ENCODE measurements at regions not wholly inside any gene's neighbourhood (a gene's known extent, or its start where the extent isn't known, plus 50 kb on each side); places are given as distances from the start of the nearest gene placed in this dataset.

- TF ChIP-seq POLR2A (IDR thresholded peaks at IDR 0.05; ENCODE audit: low read depth, low read length) (no peak), POLR2AphosphoS5 (IDR thresholded peaks at IDR 0.05; ENCODE audit: low read depth, low read length) (no peak), TAF1 (IDR thresholded peaks at IDR 0.05; ENCODE audit: low read depth, low read length) (no peak), POU2F2 (IDR thresholded peaks at IDR 0.05; ENCODE audit: low read depth, low read length) (no peak), PAX5 (IDR thresholded peaks at IDR 0.05; ENCODE audit: insufficient read depth, low read length, severe bottlenecking) (no peak), SPI1 (IDR thresholded peaks at IDR 0.05; ENCODE audit: low read depth, low read length) (no peak)
Observed at GRCh38 chr1:243950166-243950565, 100.1 kb upstream of the AKT3 start.
